H1 (cell line): ENCODE measurements at regions not wholly inside any gene's neighbourhood (a gene's known extent, or its start where the extent isn't known, plus 50 kb on each side); places are given as distances from the start of the nearest gene placed in this dataset.

ENCODE experiments used
- CHD1 ChIP-seq: IDR thresholded peaks from 2 replicates; pipeline ENCODE4 v1.6.1; 2012; ENCODE audit warnings: low read depth, low read length, improper control_type of control experiment
- GTF2F1 ChIP-seq: IDR thresholded peaks from 2 replicates; pipeline ENCODE4 v1.6.1; 2012; ENCODE audit warnings: low read depth, low read length, improper control_type of control experiment, borderline replicate concordance
- KDM1A ChIP-seq: fragments of 200-600, 300-600 bp; sonication (generic); IDR thresholded peaks from 2 replicates; pipeline ENCODE4 v1.7.1; 2016; ENCODE audit warnings: mild to moderate bottlenecking, low read length, borderline replicate concordance
- PHF8 ChIP-seq: fragments of 200-600 bp; sonication (generic); conservative IDR thresholded peaks from 2 replicates; pipeline ENCODE4 v1.7.1; 2012; ENCODE audit warnings: low read depth, mild to moderate bottlenecking, inconsistent platforms, low read length, moderate library complexity
- RAD21 ChIP-seq, 2 experiments: IDR thresholded peaks in 1 of 2; conservative IDR thresholded peaks in 1 of 2; 2 replicates each; pipeline ENCODE4 v1.6.1; 2011; ENCODE audit warnings: low read depth in 2 of 2, low read length in 2 of 2, improper control_type of control experiment in 1 of 2, inconsistent platforms in 1 of 2, mild to moderate bottlenecking in 1 of 2, moderate library complexity in 1 of 2
- RBBP5 ChIP-seq: IDR thresholded peaks from 2 replicates; pipeline ENCODE4 v1.7.1; 2012; ENCODE audit warnings: low read depth, mild to moderate bottlenecking, inconsistent platforms, low read length, moderate library complexity, borderline replicate concordance
- TF ChIP-seq, protein P1 (sequence below), 3 experiments: IDR thresholded peaks; 1 replicate in 2 of 3; 2 replicates in 1 of 3; pipeline versions ENCODE4 v1.5.1 to v1.6.1; 2011; ENCODE audit warnings: low read length in 3 of 3, mild to moderate bottlenecking in 3 of 3, inconsistent platforms in 2 of 3, low read depth in 1 of 3, moderate library complexity in 1 of 3; ENCODE audit not compliant: insufficient read depth in 1 of 3; ENCODE audit errors: control extremely low read depth in 1 of 3

DNA sequence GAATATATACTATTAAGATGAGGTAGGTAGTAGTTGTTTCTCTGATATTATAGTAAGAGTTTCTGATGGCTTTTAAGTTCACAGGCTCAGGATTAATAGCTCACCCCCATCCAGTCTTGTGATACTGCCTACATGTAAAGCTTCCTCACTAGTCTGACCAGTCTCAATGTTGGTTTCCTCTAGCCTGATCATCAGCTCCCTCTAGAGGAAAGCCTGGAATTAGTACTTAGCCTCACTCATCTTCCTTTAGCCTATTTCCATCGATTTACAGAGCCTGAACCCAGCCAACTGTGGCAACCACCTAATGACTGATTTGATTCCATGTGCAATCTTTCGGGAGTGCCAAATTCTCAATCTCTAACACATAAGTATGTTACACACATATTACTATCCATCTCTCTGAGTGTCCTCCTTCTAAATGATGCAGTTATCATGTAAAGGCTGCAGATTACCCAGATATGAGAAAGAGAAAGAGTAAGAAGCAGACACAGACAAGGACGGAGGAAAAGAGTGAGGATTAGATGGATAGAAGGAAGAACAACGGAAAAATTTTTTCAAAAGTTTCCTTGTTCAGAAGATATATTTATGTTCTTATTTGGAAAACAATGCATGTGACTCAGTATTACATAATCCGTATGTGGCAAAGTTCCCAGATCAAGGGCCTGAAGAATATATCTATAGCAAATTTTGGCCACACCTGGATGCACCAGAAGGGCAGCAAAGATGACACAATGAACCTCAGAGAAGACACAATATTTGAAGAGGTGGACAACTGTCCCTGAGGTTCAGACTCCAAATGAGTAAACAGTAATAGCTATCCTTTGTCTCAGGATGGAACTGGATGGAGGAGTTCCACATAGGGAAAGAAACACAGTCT is 333.7 kb downstream of the ELAVL2 start (continued):
- TF ChIP-seq, protein P1, sequence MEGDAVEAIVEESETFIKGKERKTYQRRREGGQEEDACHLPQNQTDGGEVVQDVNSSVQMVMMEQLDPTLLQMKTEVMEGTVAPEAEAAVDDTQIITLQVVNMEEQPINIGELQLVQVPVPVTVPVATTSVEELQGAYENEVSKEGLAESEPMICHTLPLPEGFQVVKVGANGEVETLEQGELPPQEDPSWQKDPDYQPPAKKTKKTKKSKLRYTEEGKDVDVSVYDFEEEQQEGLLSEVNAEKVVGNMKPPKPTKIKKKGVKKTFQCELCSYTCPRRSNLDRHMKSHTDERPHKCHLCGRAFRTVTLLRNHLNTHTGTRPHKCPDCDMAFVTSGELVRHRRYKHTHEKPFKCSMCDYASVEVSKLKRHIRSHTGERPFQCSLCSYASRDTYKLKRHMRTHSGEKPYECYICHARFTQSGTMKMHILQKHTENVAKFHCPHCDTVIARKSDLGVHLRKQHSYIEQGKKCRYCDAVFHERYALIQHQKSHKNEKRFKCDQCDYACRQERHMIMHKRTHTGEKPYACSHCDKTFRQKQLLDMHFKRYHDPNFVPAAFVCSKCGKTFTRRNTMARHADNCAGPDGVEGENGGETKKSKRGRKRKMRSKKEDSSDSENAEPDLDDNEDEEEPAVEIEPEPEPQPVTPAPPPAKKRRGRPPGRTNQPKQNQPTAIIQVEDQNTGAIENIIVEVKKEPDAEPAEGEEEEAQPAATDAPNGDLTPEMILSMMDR (IDR thresholded peaks at IDR 0.05; ENCODE audit: control extremely low read depth in 1 of 3, insufficient read depth in 1 of 3, low read depth in 1 of 3, low read length in 3 of 3) = peak in 2 of 3 experiments; percentile 77 to 83; a peak in 3 of 4 replicates
- TF ChIP-seq PHF8 = no peak
- no peak for TF ChIP-seq KDM1A
- TF ChIP-seq RBBP5 = no peak
- TF ChIP-seq CHD1 = no peak
- no peak for TF ChIP-seq GTF2F1
- peak; percentile 94 to 95 for TF ChIP-seq RAD21 (IDR thresholded peaks at IDR 0.05 in 1 of 2, conservative IDR thresholded peaks at IDR 0.05 in 1 of 2; ENCODE audit: low read depth in 2 of 2, low read length in 2 of 2)
